Stimulated activated effector memory CD8-positive, alpha-beta T cell treated with anti-CD3 and anti-CD28 coated beads, Interleukin-12 subunit alpha, Interleukin-12 subunit beta, amount 100 ng/mL, for 72 hours (primary cell): ENCODE measurements at regions not wholly inside any gene's neighbourhood (a gene's known extent, or its start where the extent isn't known, plus 50 kb on each side); places are given as distances from the start of the nearest gene placed in this dataset.

Experiments
- ATAC-seq: fragments of 150-1000 bp; cut with Tn5 transposase; 2 replicates; pipeline ENCODE4 v1.10.0; 2021
- DNase-seq, 2 donors: peaks; one replicate each; pipeline ENCODE4 v3.0.0; 2021 to 2022; ENCODE audit warnings: low spot score in 2 of 2
- H3K27ac Mint-ChIP-seq: one replicate; pipeline ENCODE4 v1.8.0; 2022; ENCODE audit warnings: mild to moderate bottlenecking, mixed read lengths
- H3K36me3 Mint-ChIP-seq: one replicate; pipeline ENCODE4 v1.8.0; 2022; ENCODE audit warnings: mild to moderate bottlenecking, mixed read lengths
- H3K4me1 Mint-ChIP-seq: one replicate; pipeline ENCODE4 v1.8.0; 2022; ENCODE audit warnings: mixed read lengths
- H3K4me3 Mint-ChIP-seq: one replicate; pipeline ENCODE4 v1.8.0; 2022; ENCODE audit warnings: mild to moderate bottlenecking, mixed read lengths
- H3K9me3 Mint-ChIP-seq: one replicate; pipeline ENCODE4 v1.8.0; 2022; ENCODE audit warnings: mixed read lengths

GRCh38 chr1:224863486-224863885, 66.0 kb upstream of the DNAH14 start:
- ATAC-seq (no peak), DNase-seq (no peak)
- H3K9me3 Mint-ChIP-seq, result peaks cover 3% of the 10 kb centered on the region
- H3K36me3 Mint-ChIP-seq, result no peaks in the 10 kb centered on the region
- no peaks in the 10 kb centered on the region for H3K4me1 Mint-ChIP-seq
- no peak overlapping the region for H3K4me3 Mint-ChIP-seq
- H3K27ac Mint-ChIP-seq, result no peak overlapping the region

- no peak for ATAC-seq
- Mint-ChIP-seq H3K36me3 (no peaks in the 10 kb centered on the region), H3K4me1 (no peaks in the 10 kb centered on the region)
These were observed 65.5 kb upstream of the DNAH14 start for GRCh38 chr1:224864006-224864405.

DNA sequence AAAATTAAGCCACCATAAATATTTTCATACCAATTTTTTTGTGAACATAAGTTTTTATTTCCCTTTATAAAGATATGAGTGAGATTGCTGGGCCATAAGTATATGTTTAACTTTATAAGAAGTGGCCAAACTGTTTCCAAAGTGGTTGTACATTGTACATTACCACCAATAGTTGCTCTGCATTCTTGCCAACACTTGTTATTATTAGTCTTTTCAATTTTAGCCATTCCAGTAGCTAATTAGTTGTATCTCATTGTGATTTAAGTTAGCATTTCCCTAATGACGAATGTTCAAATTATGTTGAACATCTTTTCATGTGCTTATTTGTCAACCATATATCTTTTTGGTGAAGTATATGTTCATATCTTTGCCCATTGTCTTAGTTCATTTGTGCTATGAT, 64.0 kb upstream of the DNAH14 start:
- H3K4me3 Mint-ChIP-seq, result no peak overlapping the region
- no peaks in the 10 kb centered on the region for H3K36me3 Mint-ChIP-seq
- ATAC-seq (no peak), DNase-seq (no peak)
- no peaks in the 10 kb centered on the region for H3K4me1 Mint-ChIP-seq
- H3K27ac Mint-ChIP-seq, result no peak overlapping the region
- peaks cover 3% of the 10 kb centered on the region for H3K9me3 Mint-ChIP-seq

More at GRCh38 chr1:224864006-224864405, 65.5 kb upstream of the DNAH14 start:
- H3K9me3 Mint-ChIP-seq, result peaks cover 3% of the 10 kb centered on the region
- no peak overlapping the region for H3K4me3 Mint-ChIP-seq
- H3K27ac Mint-ChIP-seq, result no peak overlapping the region
- no peak for DNase-seq

- no peaks in the 10 kb centered on the region for H3K4me1 Mint-ChIP-seq
- no peak overlapping the region for H3K4me3 Mint-ChIP-seq
- ATAC-seq, result no peak
- H3K27ac Mint-ChIP-seq, result no peak overlapping the region
- DNase-seq, result no peak
- peaks cover 3% of the 10 kb centered on the region for H3K9me3 Mint-ChIP-seq
- H3K36me3 Mint-ChIP-seq, result no peaks in the 10 kb centered on the region
These were observed 62.5 kb upstream of the DNAH14 start for GRCh38 chr1:224866940-224867339.

DNA sequence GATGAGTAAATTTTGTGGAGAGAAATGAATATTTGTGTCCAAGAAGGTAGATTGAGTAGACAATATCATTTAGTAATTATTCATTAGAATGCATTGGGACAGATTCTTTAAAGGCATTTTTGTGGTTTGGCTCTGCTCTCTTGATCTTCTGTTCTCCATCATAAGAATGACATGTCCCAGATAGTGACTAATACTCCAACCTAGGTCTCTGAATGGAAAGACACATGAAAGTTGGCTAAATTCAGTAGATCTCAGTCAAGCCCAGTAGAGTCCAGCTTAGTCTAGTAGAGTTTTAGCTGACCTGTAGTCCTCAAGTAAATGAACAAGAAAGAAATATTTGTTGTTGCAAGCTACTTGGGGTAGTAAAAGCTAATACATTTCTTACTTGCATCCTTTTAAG, 61.8 kb upstream of the DNAH14 start:
- H3K4me3 Mint-ChIP-seq, result no peak overlapping the region
- H3K36me3 Mint-ChIP-seq, result no peaks in the 10 kb centered on the region
- H3K27ac Mint-ChIP-seq, result no peak overlapping the region
- ATAC-seq, result no peak
- no peaks in the 10 kb centered on the region for H3K4me1 Mint-ChIP-seq
- peaks cover 3% of the 10 kb centered on the region for H3K9me3 Mint-ChIP-seq
- DNase-seq, result no peak

GRCh38 chr1:224872832-224873433, 56.5 kb upstream of the DNAH14 start:
- ATAC-seq (no peak), DNase-seq (no peak)
- Mint-ChIP-seq H3K27ac (no peak overlapping the region), H3K9me3 (no peaks in the 10 kb centered on the region), H3K4me1 (no peaks in the 10 kb centered on the region), H3K36me3 (no peaks in the 10 kb centered on the region), H3K4me3 (no peak overlapping the region)

DNA sequence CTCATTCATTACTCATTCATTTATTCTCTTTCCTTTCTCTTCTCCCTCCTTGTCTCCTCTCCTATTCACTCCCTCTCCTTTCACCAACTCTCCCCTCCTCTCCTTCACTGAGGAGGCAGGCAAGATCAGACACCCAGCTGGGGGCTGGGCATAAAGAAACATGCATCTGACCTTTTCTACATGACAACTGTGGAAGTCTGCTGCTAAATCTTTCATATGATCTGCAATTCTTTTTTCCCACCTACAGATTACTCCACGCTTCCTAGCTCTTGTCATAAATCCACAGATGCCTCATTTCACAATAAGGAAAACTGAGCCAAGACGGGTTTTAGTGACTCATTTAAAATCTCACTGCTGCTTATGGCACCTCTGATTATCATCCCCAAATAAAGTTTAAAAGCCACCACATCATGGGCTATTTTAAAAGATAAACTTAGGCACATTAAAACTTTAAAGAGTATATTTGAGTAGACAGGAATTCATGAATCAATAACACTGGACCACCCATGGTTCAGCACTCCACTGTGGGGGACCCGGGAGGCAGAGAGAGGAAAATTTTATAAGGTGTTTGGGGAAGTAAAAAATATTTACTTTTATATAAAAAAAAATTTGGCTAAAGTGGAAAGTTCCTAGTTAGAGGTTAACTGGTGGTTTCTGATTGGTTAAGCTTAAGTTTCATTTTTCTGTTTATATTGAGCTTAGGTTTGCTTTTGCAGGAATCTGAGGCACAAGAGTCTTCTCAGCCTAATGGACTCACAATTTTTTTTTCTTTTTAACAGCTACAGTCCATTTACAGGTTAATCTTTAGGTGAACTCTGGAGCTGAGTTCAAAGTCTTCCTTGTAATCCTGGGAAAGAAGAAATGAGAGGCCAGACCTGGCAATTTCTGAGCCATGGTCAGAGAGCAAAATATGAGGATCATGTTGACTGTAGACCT, 55.8 kb upstream of the DNAH14 start:
- Mint-ChIP-seq H3K9me3 (no peaks in the 10 kb centered on the region), H3K27ac (no peak overlapping the region), H3K4me3 (no peak overlapping the region), H3K36me3 (no peaks in the 10 kb centered on the region), H3K4me1 (no peaks in the 10 kb centered on the region)
- DNase-seq (no peak), ATAC-seq (no peak)

- no peaks in the 10 kb centered on the region for H3K9me3 Mint-ChIP-seq
- DNase-seq (no peak), ATAC-seq (no peak)
- H3K4me1 Mint-ChIP-seq, result no peaks in the 10 kb centered on the region
- H3K4me3 Mint-ChIP-seq, result no peak overlapping the region
- H3K36me3 Mint-ChIP-seq, result no peaks in the 10 kb centered on the region
- H3K27ac Mint-ChIP-seq, result no peak overlapping the region
These were observed 54.7 kb upstream of the DNAH14 start for GRCh38 chr1:224874775-224875174.

DNA sequence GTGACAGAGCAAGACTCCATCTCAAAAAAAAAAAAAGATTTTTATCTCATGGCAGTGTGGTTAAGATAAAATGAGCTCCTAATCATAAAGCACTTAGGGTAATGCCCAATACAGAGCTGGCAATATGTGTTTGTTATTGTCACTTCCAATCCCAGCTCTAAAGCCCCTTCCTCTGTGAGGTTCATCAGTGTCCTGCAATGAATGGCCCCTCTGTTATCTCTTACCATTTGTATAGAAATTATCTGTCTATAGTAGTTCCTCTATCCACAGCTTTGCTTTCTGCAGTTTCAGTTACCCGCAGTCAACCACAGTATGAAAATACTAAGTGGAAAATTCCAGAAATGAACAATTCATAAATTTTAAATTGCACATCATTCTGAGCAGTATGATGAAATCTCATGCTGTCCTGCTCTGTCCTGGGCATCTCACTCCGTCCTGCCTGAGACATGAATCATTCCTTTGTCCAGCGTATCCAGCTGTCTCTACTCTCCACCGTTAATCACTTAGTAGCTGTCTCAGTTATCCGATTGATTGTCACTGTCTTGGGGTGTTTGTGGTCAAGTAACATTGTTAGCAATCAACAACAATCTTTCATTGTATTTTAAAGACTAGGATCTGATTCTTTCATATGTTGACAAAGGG, 50.2 kb upstream of the DNAH14 start:
- ATAC-seq, result no peak
- DNase-seq, result no peak
- H3K36me3 Mint-ChIP-seq, result no peaks in the 10 kb centered on the region

More for the DNA sequence above, 50.2 kb upstream of the DNAH14 start:
- Mint-ChIP-seq H3K27ac (no peak overlapping the region), H3K4me1 (no peaks in the 10 kb centered on the region), H3K9me3 (no peaks in the 10 kb centered on the region), H3K4me3 (no peak overlapping the region)
